NCI-H128 (cell line): ENCODE measurements at regions not wholly inside any gene's neighbourhood (a gene's known extent, or its start where the extent isn't known, plus 50 kb on each side); places are given as distances from the start of the nearest gene placed in this dataset.

Experiments used
- DNase-seq: peaks from one replicate; lab custom pipeline; 2025; ENCODE audit not compliant: unreplicated experiment; lab: John Stamatoyannopoulos, UW

DNA sequence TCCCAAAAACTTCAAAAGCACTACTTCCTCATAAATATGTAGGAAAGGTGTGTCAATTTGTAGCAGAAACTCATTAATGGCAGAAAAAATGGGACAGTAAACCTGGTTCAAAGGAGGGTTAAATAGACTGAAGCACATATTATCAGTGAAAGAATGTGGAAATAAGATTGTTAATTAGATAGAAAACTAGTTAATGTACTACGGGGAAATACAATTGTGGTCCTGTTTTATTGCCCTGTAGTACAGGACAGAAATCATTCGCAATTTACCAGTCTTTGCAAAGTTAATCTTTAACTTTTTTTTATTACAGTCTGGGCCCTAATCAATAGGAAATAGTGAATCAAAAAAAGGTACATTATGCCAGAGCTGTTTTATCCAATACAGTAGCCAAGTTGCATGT is 82.0 kb upstream of the PAK5 start:
- DNase-seq = no peak

DNA sequence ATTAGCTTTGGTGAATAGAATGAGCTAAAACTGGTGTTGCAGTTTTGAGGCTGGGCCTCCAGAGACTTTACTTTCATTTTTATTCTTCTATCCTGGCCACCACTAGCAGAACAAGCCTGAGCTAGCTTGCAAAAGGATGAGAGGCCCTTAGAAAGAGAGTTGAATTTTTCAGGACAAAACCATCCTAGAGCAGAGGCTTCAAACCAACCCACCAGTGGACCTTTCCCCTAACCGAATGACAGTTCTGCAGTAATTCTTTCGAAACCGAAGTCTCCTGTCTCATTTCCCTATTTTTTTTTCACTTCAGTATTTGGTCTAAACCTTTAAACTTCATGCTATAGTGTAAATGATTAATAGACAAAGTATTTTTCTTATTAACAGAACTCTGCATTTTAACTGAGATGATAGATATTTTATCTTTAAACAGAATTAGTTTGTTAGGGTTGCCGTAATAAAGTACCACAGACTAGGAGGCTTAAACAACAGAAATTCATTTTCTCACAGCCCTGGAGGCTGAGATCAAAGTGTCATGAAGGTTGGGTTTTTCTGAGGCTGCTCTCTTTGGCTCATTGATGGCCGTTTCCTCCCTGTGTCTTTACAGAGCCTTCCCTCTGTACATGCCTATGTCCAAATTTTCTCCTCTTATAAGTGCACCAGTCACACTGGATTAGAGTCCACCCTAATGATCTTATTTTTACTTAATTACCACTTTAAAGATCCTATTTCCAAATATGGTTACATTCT is 80.6 kb upstream of the PAK5 start:
- no peak for DNase-seq

DNA sequence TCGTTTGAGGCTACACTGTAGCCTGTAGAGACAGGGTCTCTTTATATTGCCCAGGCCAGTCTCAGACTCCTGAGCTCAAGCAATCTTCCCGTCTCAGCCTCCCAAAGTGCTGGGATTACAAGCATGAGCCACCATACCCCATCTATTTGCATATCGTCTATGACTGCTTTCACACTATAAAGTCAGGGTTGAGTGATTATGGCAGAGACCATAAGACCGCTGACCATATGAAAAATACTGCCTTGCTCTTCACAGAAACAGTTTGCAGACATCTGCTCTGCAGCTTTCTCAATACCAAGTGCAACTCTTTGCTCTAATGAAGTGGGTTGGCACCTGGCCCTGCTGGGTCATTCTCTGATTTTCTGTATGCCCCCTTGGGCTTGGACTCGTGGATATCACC is 79.5 kb upstream of the PAK5 start:
- DNase-seq = no peak

GRCh38 chr20:9916761-9917160 is 77.9 kb upstream of the PAK5 start:
- DNase-seq = no peak

DNA sequence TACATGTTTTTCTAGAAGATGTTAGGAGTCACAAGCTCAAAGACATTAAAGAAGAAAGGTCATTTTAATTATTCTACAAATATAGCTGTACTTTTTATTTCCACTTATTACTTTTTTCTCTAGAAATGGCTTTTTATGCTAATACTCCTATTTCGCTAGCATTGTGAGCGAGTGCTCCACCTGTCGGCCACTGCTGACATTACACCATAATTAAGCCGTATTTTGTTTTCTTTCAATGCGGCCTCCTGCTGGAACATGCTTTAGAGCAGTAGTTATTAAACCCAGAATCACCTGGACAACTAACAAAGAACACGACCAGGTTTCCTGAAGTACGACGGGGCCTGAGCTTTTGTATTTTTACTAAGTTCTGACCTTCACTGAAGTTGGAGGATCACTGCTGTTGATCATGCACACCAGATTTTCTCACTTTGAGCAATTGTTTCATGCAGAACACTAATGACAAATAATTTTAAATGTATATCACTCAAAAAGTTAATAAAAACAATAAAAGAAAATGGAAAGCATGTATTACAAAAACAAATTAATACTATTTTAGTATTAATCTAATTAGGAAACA is 74.1 kb upstream of the PAK5 start:
- no peak for DNase-seq

DNA sequence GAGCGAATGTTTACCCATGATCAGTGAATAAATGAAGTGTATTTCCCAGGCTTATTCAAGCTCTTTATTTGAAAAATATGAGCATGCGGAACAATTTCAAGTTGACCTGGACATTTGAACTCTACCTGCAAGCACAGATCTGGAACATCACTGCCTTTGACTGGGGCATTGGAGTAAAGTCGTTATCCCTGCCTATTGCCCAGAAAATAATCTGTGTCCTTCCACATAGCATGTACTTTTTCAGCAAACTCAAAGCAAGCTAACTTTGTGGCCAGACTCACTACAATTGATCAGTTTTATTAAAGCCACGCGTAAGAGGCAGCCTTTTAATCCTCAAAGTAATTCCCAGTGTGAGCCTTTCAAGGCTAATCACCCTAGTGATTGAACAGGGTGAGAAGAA is 73.4 kb upstream of the PAK5 start:
- DNase-seq = no peak

DNA sequence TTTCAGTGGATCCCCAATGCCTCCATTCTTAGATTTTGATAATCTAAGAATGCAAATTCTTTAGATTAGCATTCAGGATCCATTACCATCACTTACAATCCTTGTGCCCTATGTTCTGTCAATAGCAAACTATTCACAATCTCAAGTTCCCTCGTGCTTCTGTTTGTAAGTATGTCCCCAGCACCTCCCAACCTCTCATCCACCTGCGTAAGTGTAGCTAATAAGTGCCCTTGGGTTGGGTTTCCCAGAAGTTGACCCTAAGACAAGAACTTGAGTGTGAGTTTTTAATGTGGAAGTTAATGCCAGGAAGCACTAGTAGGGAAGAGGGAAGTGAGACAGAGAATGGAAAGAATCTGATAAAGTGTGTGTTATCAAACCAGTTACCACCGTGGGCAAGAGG is 72.6 kb upstream of the PAK5 start:
- no peak for DNase-seq

- no peak for DNase-seq
Observed at GRCh38 chr20:9909167-9909566, 70.3 kb upstream of the PAK5 start.

GRCh38 chr20:9903048-9903655 is 64.3 kb upstream of the PAK5 start:
- no peak for DNase-seq

DNA sequence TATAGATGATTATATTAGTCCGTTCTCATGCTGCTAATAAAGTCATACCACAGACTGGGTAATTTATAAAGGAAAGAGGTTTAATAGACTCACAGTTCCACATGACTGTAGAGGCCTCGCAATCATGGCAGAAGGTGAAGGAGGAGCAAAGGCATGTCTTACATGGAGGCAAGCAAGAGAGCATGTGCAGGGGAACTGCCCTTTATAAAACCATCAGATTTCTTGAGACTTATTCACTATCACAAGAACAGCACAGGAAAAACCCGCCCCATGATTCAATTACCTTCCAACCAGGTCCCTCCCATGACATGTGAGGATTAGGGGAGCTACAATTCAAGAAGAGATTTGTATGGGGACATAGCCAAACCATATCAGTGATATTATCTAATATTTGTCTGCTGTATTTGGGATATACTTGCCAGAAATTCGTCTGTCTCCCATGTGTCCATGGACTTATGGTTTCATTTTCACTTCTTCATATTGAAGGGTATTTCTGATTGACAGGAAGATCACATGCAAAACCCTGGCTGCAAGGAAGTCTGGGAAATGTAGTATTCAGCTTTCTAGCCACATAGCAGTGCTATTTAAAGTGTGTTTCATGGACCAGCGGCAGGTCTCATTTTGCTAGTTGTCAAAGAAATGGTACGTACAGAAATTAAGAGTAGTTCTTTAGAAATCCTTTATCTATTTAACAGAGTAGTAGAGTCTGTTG is 50.5 kb upstream of the PAK5 start:
- no peak for DNase-seq
